RWPE1 (cell line): ENCODE measurements at regions not wholly inside any gene's neighbourhood (a gene's known extent, or its start where the extent isn't known, plus 50 kb on each side); places are given as distances from the start of the nearest gene placed in this dataset.

Experiments
- CTCF ChIA-PET: fragments of 350-600 bp; sonication (Branson Sonifier 250); formaldehyde crosslinking; extraction: SDS; loops from one replicate; lab custom pipeline; 2021; lab: Yijun Ruan, JAX
- POLR2A ChIA-PET: fragments of 400-600 bp; formaldehyde crosslinking; extraction: SDS; loops from one replicate; lab custom pipeline; 2020; ENCODE audit warnings: antibody characterized with exemption; ENCODE audit not compliant: low non-redundant PET; lab: Yijun Ruan, JAX
- DNase-seq: peaks from one replicate; pipeline ENCODE4 v3.0.0; 2012; ENCODE audit warnings: low spot score
- H3K27ac ChIP-seq: fragments of 450-650 bp; 2 replicates; pipeline ENCODE4 v1.5.1; 2017
- CTCF ChIP-seq: fragments of 450-650 bp; conservative IDR thresholded peaks from 2 replicates; pipeline ENCODE4 v1.5.1; 2017; ENCODE audit warnings: low read depth, mild to moderate bottlenecking

- CTCF ChIA-PET: interaction anchor here (0.5 kb wide), 1 partner anchor 62 kb away, joined by 3 read pairs; no protein-coding TSS in a partner anchor
- no peak for TF ChIP-seq CTCF
- POLR2A ChIA-PET: no interaction called here
- H3K27ac ChIP-seq: no peak overlapping the region
- DNase-seq: no peak
Observed at GRCh38 chr7:1341361-1342089, 108.9 kb downstream of the UNCX start.

GRCh38 chr7:1342090-1342640, 109.5 kb downstream of the UNCX start:
- no peak overlapping the region for H3K27ac ChIP-seq
- POLR2A ChIA-PET: no interaction called here
- no peak for DNase-seq
- CTCF ChIA-PET: no interaction called here
- TF ChIP-seq CTCF: no peak

- POLR2A ChIA-PET: no interaction called here
- no peak overlapping the region for H3K27ac ChIP-seq
- CTCF ChIA-PET: interaction anchor here (0.6 kb wide), 1 partner anchor 761 kb away, joined by 4 read pairs; no protein-coding TSS in a partner anchor
- no peak for TF ChIP-seq CTCF
- no peak for DNase-seq
Observed at GRCh38 chr7:1343551-1343950, 110.9 kb downstream of the UNCX start.

GRCh38 chr7:1344421-1344820, 111.7 kb downstream of the UNCX start:
- no peak for TF ChIP-seq CTCF
- ChIA-PET POLR2A (no interaction called here), CTCF (interaction anchor here (0.6 to 1.0 kb wide), 4 partner anchors 88 to 760 kb away, joined by 3 to 6 read pairs (median 4); no protein-coding TSS in a partner anchor)
- no peak for DNase-seq
- no peak overlapping the region for H3K27ac ChIP-seq

GRCh38 chr7:1344981-1345701, 112.5 kb downstream of the UNCX start:
- no peak for DNase-seq
- no peak overlapping the region for H3K27ac ChIP-seq
- no peak for TF ChIP-seq CTCF
- ChIA-PET POLR2A (no interaction called here), CTCF (interaction anchor here (0.7 to 1.0 kb wide), 2 partner anchors 87 to 119 kb away, joined by 3 to 4 read pairs; no protein-coding TSS in a partner anchor)
